GM12892 (cell line): ENCODE measurements at regions not wholly inside any gene's neighbourhood (a gene's known extent, or its start where the extent isn't known, plus 50 kb on each side); places are given as distances from the start of the nearest gene placed in this dataset.

Experiments used
- POLR2A ChIP-seq: IDR thresholded peaks from 2 replicates; pipeline ENCODE4 v1.6.1; 2011; ENCODE audit warnings: low read depth, low read length, control low read depth
- POLR2AphosphoS5 ChIP-seq: IDR thresholded peaks from 2 replicates; pipeline ENCODE4 v1.6.1; 2011; ENCODE audit warnings: low read depth, low read length, control low read depth

DNA sequence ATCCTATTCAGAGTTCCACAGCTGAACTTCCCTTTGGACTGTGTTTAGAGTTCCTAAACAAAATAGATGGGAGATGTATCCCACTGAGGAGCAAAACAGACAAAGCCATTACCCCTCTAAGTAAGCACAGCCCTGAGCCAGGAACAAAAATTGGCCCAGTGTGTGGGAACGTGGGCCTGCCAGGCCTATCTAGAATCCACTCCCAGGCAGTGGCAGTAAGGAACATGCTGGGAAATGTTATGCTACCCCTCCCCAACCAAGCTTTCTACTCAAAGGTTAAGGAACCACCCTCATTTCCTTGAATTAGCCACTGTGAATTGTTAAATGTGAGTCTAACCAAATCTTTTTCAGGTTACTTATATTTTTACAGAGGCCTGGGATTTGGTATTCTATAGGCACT, 405.1 kb upstream of the PTGER4 start:
- TF ChIP-seq POLR2A = no peak
- no peak for TF ChIP-seq POLR2AphosphoS5
